OCI-M2 (cell line): ENCODE measurements at regions not wholly inside any gene's neighbourhood (a gene's known extent, or its start where the extent isn't known, plus 50 kb on each side); places are given as distances from the start of the nearest gene placed in this dataset.
"Not testable (repeated sequence)": the region's sequence is repeated elsewhere in the genome, so short reads cannot be mapped to it uniquely, and the experiment has no call there.

Experiments used
- DNase-seq: peaks from one replicate; lab custom pipeline; 2025; ENCODE audit not compliant: unreplicated experiment; lab: John Stamatoyannopoulos, UW

DNA sequence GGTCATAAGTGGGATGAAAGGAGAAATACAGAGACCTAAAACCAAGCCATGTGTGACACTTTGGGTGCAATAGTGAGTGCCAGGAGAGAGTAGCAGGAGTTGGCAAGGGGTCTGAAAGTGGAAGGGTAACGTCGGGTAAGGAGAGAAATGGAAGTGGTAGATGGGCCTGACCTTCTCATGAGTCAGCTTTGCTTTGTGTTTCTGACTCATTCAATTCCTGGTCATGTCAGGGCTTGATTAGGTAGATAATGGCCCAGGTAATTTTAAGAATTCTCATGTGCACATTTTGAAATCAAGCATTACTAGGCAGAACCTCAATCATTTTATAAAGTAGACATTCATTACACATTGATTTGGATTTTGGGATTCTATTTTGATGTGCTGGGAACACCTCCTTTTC is 262.5 kb downstream of the SOX2 start:
- no peak for DNase-seq

DNA sequence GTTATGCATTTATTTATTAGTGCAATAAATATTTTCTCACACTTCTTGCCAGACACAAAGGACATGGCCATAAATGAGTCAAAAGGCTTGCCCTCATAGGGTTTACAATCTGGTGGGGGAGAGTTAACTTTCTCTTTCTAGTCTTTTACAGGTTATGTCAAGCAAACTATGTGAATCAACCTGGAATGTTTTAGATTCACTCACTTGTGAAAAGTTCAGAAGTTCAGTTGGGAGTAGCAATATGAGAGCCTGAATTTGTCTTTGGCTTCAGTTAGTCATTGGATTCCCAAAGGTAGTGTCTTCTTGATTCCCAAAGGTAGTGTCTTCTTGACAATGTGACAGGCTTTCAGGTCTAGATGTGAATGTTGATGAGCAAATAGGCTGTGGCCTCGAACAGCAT is 264.8 kb downstream of the SOX2 start:
- DNase-seq, result no peak

DNA sequence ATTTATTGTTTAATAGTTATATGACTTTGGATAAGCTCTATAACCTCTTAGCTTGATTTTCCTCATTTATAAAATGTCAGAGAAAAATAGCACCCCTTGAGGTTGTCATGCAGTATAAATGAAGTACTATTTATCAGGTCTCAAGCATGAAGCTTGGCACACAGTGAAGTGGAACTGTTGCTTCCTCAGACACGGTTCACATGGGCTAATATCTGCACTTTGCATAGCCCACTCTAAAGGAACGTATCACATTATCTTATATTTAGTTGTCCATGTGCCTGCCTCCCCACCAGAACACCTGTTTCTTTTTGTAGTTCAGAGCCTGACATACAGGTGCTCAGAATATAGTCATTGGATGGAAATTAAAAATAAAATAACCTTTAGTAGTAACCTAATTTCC is 273.7 kb downstream of the SOX2 start:
- no peak for DNase-seq

DNA sequence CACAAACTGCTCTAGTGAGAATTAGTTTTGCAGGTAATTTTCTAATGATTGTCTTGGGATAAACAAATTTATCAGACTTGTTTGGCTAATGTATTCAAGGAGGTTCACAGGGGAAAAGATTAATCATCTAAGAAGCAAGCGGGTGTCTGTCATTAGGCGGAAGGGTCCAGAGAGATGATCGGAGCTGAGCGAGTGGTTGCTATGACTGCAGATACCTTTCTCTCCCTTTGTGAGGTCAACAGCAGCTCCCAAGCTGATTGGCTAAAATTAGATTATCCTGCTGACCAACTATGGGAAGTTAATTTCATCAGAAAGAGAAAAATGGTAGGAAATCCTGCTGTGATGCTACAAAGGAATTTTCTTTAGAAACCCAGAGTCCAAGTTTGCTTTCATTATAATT is 276.0 kb downstream of the SOX2 start:
- DNase-seq, result no peak

DNA sequence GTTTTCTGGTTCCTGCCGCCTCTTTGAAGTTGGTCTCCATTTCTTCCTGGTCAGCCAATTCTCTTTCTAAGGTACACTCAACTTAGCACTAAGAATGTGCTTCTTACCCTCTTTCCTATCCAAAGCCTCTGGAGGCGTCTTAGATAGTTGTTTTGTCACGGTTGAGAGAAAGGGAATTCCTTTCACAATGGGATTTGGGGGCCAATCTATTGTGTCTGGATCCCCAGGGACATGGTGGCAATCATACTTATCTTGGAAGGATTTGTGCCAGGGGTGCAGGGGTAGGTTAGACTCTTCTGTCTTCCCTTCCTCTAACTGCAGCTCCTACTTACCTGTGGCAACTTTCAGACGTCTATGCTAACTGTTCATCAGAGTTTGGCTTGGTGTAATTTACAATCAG is 287.1 kb downstream of the SOX2 start:
- no peak for DNase-seq

DNA sequence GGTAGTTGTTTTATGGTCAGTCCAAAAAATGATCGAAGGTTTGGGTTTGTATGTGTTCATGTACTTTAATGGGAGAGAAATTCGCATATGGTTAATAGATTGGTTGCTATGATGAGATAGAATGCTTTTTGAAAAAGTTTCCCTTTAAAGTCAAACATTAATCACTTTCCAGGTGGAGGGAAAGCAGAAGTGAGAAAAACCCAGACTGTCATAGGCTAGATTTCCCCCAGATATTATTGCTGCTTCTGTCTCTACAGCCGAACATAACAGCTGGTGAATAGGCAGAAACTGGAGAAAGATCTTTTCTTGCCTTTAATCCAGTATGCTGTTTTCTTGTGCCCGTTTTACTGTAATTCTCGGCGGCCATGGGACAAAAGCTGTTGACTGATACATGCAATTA is 287.6 kb downstream of the SOX2 start:
- no peak for DNase-seq

DNA sequence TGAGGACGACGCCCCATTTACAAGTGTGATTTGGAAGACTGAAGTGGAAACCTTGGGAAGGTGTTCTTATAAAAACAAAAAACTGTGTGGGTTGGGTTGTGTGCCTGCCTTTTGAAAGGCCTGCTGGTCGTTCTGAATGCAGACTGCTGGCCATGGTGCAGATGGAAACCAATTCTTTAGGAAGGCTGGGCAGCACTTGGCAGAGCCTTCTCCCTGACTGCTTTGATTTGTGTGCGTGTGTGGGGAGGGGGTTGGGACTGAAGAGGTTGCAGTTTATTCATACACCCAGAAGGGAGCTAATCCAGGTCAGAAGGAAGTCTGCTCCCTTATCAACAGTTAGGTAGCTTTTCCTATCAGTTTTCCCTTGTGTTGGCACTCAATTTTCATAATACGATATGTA is 288.7 kb downstream of the SOX2 start:
- no peak for DNase-seq

DNA sequence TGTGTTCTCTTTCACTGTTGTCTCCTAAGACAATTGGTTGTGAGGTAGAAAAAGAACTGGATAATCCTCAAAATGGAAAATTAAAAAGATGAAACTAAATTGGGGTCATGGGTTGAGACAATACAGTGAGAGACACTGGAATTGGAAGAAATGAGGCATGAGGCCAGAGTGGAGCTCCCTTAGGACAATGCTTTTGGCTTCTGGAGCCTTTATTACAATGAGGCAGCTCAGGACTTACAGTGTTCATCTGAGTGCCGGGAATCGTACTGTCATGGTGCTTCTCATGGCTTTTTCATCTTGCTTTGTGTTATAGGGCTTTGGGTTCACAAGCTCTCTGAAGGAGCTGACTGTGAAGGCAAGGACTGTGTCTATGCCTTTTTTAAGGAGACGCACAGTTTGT is 293.5 kb downstream of the SOX2 start:
- DNase-seq, result no peak

DNA sequence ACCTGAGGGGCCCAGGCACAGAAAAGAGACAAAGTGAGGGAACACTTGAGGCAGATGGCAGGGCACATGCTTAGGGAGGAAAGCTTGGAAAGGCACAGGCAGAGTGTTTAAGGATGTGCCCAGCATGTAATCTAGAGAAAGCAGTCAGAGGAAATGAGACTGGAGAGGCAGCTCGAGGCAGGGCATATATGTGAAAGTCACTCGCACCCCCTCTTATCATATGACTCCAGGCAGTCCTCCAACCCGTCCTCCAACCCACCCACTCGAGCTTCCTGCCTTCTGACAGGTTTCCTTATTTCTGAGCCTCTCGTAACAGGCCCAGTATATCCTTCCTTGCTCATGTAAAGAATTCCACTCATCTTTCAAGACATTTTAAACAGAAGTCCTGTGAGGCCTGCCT is 294.0 kb downstream of the SOX2 start:
- no peak for DNase-seq

DNA sequence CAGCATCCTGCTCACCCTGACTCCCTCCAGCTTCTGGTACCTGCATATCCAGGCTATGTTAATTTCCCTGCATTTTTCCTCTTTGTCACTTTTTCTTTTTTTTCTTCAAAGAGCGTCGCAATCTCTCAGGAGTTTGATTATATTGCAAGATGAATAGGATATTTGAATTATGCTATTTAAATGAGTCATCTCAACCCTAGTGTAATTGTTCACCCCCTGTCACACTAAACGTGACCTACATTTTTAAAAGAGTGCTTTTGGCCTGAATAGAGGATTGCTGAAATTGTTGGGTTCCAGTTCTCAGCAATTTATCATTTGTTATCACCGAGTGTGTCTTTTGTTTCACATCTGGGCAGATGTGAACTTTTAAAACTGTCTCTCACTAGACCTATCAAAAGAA is 294.7 kb downstream of the SOX2 start:
- no peak for DNase-seq

DNA sequence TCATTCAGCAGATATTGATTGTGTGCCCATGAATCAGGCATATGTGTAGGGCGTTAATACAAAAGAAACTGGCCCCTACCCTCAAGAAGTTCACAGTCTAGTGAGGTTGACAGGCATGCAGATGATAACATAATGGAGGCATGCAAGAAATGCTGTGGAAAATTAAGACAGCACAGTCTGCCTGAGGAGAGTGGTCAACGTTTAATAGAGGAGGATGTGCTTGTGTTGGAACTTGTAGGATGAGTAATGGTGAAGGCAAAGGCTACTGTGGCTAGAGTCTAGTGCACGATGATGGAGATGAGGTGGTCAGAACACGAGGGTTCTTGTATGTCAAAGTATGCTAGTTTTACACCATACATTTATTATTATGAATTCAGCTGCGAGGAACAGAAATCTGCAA is 295.7 kb downstream of the SOX2 start:
- DNase-seq, result no peak

DNA sequence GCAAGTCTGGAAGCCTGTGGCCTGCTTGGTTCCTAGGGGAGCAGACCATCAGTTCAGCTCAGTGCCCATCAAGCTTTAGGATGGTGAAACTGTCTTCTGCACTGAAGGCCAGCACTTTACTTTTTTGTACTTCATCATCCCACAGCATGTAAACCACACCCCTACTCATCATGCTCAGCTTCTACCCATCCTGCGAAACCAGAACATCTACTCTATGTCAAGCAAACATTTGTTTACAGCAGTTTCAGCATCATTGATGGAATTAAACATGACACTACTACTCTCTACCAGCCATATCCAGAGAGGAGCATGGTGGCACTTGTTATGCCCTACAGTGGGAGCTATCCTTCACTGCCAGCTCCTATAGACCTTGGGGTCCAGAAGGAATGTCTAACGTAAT is 306.6 kb downstream of the SOX2 start:
- no peak for DNase-seq

DNA sequence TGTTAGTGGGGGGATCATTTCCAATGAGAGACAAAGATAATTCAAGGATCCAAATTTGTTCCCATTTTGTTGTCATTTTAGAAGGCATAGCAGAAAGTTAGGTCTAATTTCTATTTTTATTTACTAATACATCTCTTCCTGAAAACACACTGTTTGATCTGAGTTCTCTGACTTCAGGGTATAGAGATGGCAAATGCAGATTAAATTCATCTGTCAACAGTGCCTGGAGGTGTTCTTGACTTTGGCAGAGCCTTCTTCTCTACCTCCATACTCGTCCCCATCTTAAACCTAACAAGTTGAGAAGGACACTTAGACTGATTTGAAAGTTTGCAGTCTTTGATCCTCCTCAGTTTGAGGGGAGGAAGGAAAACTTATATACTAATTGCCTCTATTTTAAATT is 308.2 kb downstream of the SOX2 start:
- no peak for DNase-seq

DNA sequence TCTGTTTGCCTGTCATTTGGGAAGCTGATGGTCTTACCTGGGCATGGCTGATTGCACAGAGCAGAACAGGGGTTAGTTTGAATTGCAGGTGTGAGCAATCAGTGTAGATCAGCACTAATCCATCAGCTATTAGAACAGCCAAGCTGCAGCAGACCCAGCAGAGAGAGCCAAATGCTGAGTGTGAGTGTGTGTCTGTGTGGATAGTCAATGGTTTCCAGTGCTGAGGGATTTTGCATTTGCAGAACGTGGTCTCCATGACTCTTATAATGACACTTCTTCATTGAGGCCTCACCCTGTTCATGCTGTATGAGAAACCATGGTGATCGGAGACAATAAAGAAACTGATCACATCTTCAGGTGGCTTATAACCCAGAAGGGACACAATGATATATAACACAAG is 312.1 kb downstream of the SOX2 start:
- no peak for DNase-seq

DNA sequence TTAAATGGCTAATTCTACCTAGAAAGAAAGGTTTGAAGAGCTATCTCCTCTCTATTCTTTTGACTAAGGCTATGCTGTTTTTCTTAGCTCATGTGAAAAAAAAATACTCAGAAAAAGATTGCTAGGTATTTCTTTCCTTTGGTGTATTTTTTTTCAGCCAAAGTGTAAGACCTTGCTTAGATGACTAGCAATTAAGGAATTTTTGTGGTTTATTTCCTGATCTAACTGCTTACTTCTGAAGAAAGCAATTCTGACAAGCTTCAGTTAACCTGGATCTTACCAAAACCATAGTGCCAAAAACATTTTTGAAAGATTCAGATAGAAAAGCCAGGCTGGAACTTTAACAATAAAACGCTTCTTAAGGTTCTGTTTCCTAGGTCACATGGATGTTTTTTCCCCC is 315.6 kb downstream of the SOX2 start:
- DNase-seq, result no peak

DNA sequence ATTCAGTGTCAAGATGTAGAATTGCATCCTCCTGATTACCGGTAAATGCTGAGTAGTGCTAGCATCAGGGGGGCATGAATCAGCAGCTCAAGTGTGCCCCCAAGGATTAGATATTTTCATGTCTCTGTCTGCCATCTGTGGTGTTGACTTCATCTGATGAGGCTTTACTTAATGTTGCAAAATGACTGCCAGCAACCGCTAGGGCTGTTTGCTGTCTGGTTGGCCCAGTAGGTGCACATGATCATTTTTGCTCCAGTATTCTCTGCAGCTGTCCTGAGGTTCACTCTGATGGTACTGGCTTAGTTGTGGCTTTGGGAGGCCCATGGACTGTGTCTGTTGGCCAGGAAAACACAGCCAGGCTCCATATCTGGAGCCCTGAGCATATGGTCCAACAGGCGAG is 316.4 kb downstream of the SOX2 start:
- DNase-seq, result no peak

DNA sequence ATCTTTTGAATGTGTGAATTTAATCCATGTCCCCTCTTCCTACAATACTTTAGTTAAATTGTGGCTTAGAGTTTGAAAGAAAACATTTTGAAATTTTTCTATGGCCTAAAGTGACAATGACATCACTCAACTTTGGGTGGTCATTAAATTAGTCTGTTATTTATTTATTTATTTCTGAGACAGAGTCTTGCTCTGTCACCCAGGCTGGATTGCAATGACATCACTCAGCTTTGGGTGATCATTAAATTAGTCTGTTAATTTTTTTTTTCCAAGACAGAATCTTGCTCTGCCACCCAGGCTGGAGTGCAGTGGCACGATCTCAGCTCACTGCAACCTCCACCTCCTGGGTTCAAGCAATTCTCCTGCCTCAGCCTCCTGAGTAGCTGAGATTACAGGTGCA is 322.5 kb downstream of the SOX2 start:
- not testable (repeated sequence) for DNase-seq

DNA sequence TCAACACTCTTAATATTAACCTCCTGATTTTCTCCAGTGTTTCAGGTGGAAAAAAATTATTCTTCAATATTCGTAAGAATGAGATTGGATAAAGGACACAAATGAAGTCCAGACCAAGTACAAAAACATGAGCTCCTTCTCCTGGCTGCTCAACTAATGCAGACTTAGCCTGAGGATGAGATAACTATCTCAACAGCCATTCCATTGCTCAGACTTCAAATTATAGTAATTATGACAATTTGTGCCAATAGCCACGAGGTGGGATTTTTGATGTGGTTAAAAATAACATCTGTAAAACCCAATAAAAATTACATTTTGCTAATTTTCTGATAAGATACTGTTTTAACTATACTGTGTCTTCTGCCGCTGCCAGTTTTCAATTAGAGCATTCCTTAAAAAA is 323.6 kb downstream of the SOX2 start:
- no peak for DNase-seq

DNA sequence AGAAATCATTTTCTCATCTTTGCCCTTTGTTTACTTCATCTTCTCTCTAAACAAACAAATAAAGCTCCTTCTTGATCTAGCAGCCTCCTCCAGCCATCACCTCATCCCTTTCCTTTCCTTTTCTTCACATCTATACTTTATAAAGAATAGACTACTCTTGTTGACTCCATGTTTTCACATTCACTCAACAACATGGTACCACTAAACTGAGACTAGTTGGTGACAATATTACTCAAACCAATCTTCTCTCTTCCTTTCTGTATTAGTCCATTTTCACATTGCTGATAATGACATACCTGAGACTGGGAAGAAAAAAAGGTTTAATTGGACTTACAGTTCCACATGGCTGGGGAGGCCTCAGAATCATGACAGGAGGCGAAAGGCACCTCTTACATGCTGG is 324.7 kb downstream of the SOX2 start:
- DNase-seq, result no peak

DNA sequence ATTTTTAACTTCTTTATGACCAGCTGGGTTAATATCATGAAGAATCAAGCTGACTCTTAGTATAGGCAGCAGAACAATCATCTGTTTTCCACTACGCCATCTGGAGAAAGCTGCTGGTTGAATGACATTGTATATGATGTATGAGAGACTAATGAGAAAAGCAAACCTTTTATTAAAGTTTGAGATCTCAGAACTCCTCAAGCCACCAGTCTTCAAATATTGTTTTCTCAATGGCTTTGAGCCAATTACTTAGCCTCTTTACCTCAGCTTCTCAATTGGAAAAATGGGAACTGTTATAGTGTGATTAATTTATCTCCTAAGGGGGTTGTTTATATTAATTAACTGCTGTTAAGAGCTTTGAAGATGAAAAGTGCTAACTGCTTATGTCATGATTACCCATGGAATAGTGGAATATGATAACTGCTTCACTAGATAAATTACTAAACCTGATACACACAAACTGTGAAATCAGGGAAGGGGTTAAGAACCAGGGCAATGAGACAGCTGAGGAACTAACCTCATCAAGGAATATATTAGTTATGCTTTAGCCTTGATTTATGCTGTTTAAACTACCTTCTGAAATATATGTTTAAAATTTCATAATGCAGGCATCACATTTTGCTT is 330.1 kb downstream of the SOX2 start:
- no peak for DNase-seq

DNA sequence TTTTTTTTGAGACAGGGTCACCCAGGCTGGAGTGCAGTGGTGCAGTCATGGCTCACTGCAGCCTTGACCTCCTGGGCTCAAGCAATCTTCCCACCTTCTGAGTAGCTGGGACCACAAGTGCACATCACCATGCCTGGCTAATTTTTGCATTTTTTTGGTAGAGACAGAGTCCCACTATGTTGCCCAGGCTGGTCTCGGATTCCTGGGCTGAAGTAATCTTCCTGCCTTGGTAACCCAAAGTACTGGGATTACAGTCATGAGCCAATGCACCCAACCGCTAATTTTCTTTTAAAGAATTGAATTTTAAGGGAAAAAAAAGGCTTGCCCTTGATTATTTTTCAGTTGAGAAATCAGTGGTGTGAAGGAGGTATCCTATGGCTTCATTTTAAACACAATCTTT is 334.0 kb downstream of the SOX2 start:
- no peak for DNase-seq

DNA sequence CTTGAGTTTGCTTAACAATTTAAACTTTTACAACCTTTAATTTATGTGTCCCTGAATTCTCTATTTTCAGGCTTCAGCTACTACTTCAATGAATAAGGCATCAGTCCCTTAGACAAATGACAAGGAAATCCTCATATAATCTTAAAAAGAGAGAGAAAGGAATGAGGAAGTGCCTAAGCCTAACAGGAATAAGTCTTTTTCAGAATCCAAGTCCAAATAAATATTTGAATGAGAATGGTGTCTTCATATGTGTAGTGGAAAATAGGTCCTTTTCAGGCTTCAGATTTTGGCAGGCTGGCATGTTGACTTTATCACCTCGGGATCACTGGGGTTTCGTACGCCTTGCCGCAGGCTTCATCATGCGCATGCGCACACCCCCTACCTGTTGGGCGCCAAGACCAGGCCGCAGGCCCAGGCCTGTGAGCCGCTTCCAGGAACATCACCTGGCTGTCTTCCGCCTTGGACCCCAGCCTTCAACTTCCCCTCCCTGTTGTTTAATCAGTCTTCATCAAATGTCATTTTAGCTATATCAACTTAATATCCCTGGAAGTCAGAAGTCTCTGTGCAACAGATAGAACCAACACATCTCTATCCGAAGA is 334.5 kb downstream of the SOX2 start:
- DNase-seq, result no peak

DNA sequence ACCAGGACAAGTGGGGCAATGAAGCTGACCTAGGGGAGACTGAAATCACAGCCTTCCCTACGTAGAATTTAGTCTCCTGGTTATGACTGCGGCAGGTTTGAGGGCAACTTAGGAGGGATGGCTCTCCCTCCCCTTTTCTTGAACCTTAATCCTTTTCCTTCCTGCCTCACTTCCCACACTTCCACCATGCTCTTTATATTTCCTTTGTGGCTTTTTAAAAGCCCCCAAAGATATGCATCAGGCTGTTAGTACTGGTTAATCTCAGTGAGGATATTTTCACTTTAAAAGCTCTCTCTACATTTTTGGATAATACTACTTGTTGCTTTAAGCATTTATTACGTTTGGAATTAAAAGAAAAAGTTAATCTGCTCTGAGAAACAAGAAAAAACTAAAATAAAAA is 339.2 kb downstream of the SOX2 start:
- DNase-seq, result no peak
